ENCODE measurements at regions not wholly inside any gene's neighbourhood (a gene's known extent, or its start where the extent isn't known, plus 50 kb on each side); places are given as distances from the start of the nearest gene placed in this dataset.
A peak's percentile ranks its signal among the peaks of the same experiment; 100 is the strongest.

DNA sequence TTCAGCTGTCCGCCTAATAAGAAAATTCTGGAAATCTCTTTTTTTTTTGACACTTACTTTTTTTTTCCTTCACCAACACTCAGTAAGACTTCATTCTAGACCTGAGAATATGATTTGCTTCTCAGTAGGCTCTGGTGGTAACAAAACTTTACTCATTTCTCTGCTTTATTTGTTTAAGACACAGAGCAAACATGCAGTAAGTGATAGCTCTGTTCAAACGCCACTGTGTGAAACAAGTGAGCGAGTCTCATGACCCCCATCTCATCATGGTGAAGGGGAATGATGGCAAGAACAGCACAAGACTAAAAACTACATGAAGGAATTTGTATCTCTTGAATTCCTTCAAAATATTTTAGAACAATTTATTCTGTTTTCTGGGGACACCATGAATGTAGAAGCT is 541.6 kb upstream of the POU3F2 start:
- Histone ChIP-seq H3K9me3 (ENCODE audit: low read depth) (no peaks in the 10 kb centered on the region), H3F3A (ENCODE audit: low read depth) (peaks cover 26% of the 10 kb centered on the region), H3K79me2 (ENCODE audit: low read depth) (no peaks in the 10 kb centered on the region), H3K36me3 (no peaks in the 10 kb centered on the region), H3K4me3 (no peak overlapping the region), H3K9ac (no peak overlapping the region), H3K4me1 (peaks cover 33% of the 10 kb centered on the region), H3K4me2 (no peak overlapping the region), H3K27me3 (no peaks in the 10 kb centered on the region), H4K20me1 (ENCODE audit: low read depth) (no peaks in the 10 kb centered on the region), H3K27ac (no peak overlapping the region), H2AFZ (replicated peaks) (no peak overlapping the region)
- Mint-ChIP-seq H3K4me3 (no peak overlapping the region), H3K4me1 (peaks cover 30% of the 10 kb centered on the region), H3K27me3 (ENCODE audit: insufficient read depth, low read depth) (no peaks in the 10 kb centered on the region), H3K9me3 (peaks cover 10% of the 10 kb centered on the region), H3K36me3 (peaks cover 2% of the 10 kb centered on the region), H3K27ac (no peak overlapping the region)
- DNase-seq (ENCODE audit: low spot score), result no peak
- TF ChIP-seq EZH2phosphoT487 (IDR thresholded peaks at IDR 0.05), result no peak
- TF ChIP-seq, protein P1, sequence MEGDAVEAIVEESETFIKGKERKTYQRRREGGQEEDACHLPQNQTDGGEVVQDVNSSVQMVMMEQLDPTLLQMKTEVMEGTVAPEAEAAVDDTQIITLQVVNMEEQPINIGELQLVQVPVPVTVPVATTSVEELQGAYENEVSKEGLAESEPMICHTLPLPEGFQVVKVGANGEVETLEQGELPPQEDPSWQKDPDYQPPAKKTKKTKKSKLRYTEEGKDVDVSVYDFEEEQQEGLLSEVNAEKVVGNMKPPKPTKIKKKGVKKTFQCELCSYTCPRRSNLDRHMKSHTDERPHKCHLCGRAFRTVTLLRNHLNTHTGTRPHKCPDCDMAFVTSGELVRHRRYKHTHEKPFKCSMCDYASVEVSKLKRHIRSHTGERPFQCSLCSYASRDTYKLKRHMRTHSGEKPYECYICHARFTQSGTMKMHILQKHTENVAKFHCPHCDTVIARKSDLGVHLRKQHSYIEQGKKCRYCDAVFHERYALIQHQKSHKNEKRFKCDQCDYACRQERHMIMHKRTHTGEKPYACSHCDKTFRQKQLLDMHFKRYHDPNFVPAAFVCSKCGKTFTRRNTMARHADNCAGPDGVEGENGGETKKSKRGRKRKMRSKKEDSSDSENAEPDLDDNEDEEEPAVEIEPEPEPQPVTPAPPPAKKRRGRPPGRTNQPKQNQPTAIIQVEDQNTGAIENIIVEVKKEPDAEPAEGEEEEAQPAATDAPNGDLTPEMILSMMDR (IDR thresholded peaks at IDR 0.05), result no peak
- no peak for TF ChIP-seq EZH2 (IDR thresholded peaks at IDR 0.05)

DNA sequence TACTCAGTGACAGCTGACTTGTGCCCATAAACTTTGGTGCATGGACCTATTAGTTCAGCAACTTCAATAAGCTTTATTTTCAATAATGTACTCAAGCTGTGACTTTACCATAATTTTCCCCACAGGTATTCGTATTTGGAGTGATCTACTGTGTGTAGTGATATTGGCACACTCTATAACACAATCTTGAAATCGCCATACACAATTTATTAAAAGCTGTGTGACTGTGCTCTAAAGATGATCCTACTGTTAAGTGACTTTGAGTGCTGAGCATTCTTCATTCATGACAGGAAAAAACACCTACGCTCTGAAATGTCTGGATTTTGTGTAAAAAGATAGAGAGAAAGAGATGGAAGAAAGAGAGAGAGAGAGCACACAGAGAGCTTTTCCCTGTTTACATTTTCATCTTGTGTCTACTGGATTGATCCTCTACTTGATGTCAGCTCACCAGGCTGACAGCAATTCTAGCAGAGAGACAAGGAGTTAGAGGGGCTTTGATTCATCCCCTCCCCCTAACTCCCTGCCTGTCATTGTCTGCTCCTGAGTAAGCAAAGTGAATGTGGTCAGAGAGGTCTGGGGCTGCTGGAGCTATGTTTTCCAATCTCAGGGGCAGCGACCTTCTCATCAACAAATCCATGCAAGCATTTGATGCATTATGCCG is 538.7 kb upstream of the POU3F2 start:
- Mint-ChIP-seq H3K4me3 (peak overlapping the region; percentile 64), H3K27me3 (ENCODE audit: insufficient read depth, low read depth) (no peaks in the 10 kb centered on the region), H3K27ac (peak overlapping the region; percentile 86), H3K36me3 (no peaks in the 10 kb centered on the region), H3K9me3 (peaks cover 5% of the 10 kb centered on the region), H3K4me1 (peaks cover 38% of the 10 kb centered on the region)
- Histone ChIP-seq H3K4me2 (peak overlapping the region; percentile 67), H4K20me1 (ENCODE audit: low read depth) (no peaks in the 10 kb centered on the region), H3K4me1 (peaks cover 43% of the 10 kb centered on the region), H3K27ac (no peak overlapping the region), H3K27me3 (no peaks in the 10 kb centered on the region), H3K79me2 (ENCODE audit: low read depth) (no peaks in the 10 kb centered on the region), H3K9ac (no peak overlapping the region), H3K4me3 (no peak overlapping the region), H2AFZ (replicated peaks) (no peak overlapping the region), H3F3A (ENCODE audit: low read depth) (peaks cover 32% of the 10 kb centered on the region), H3K9me3 (ENCODE audit: low read depth) (no peaks in the 10 kb centered on the region), H3K36me3 (no peaks in the 10 kb centered on the region)
- peak; percentile 72 for DNase-seq (ENCODE audit: low spot score)
- TF ChIP-seq EZH2phosphoT487 (IDR thresholded peaks at IDR 0.05) (no peak), EZH2 (IDR thresholded peaks at IDR 0.05) (no peak)
- TF ChIP-seq, protein P1 (IDR thresholded peaks at IDR 0.05), result no peak

DNA sequence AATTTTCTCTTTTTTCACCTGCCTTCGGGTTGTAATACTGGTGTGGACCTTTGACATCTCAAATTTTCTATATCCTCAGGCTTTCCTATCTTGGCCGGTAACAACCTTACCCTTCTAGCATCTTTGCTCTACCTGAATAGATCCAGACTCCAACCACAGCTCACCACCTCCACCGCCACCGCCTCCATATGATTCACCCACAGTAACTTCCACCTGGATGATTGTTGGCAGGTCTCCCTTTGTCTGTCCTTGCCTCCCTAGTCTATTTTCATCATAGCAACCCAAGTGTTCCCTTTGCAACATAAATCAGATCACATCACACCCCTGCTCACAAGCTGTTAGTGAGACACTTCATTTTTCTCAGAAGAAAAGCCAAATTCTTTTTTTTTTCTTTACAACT is 525.8 kb upstream of the POU3F2 start:
- no peak overlapping the region for H3K9ac ChIP-seq
- peaks cover 24% of the 10 kb centered on the region for H3F3A ChIP-seq (ENCODE audit: low read depth)
- Mint-ChIP-seq H3K27me3 (ENCODE audit: insufficient read depth, low read depth) (peaks cover 3% of the 10 kb centered on the region), H3K27ac (no peak overlapping the region), H3K4me1 (peaks cover 26% of the 10 kb centered on the region), H3K36me3 (peaks cover 4% of the 10 kb centered on the region), H3K4me3 (no peak overlapping the region), H3K9me3 (peaks cover 14% of the 10 kb centered on the region)
- peaks cover 6% of the 10 kb centered on the region for H3K9me3 ChIP-seq (ENCODE audit: low read depth)
- H4K20me1 ChIP-seq (ENCODE audit: low read depth), result no peaks in the 10 kb centered on the region
- DNase-seq (ENCODE audit: low spot score), result no peak
- H2AFZ ChIP-seq (replicated peaks), result no peak overlapping the region
- H3K4me1 ChIP-seq, result peaks cover 40% of the 10 kb centered on the region
- H3K27me3 ChIP-seq, result no peaks in the 10 kb centered on the region
- H3K27ac ChIP-seq, result no peak overlapping the region
- no peaks in the 10 kb centered on the region for H3K79me2 ChIP-seq (ENCODE audit: low read depth)
- TF ChIP-seq EZH2 (IDR thresholded peaks at IDR 0.05), result no peak
- TF ChIP-seq EZH2phosphoT487 (IDR thresholded peaks at IDR 0.05), result no peak
- TF ChIP-seq, protein P1 (IDR thresholded peaks at IDR 0.05), result no peak
- no peak overlapping the region for H3K4me3 ChIP-seq
- H3K36me3 ChIP-seq, result no peaks in the 10 kb centered on the region
- H3K4me2 ChIP-seq, result no peak overlapping the region

Data from neural progenitor cell (in vitro differentiated cells).